H1 (cell line): ENCODE measurements at regions not wholly inside any gene's neighbourhood (a gene's known extent, or its start where the extent isn't known, plus 50 kb on each side); places are given as distances from the start of the nearest gene placed in this dataset.

Experiments
- CEBPB ChIP-seq: IDR thresholded peaks from 2 replicates; pipeline ENCODE4 v1.6.1; 2012; ENCODE audit warnings: low read depth, low read length
- FOSL1 ChIP-seq: IDR thresholded peaks from 2 replicates; pipeline ENCODE4 v1.6.1; 2011; ENCODE audit warnings: mild to moderate bottlenecking, low read depth, low read length, moderate library complexity; ENCODE audit not compliant: insufficient read depth
- GABPA ChIP-seq: IDR thresholded peaks from 2 replicates; pipeline ENCODE4 v1.6.1; 2011; ENCODE audit warnings: mild to moderate bottlenecking, low read length, moderate library complexity, borderline replicate concordance; ENCODE audit not compliant: insufficient read depth
- GTF2F1 ChIP-seq: IDR thresholded peaks from 2 replicates; pipeline ENCODE4 v1.6.1; 2012; ENCODE audit warnings: low read depth, low read length, improper control_type of control experiment, borderline replicate concordance
- JUN ChIP-seq: IDR thresholded peaks from 2 replicates; pipeline ENCODE4 v1.6.1; 2011; ENCODE audit warnings: low read depth, mild to moderate bottlenecking, improper control_type of control experiment, low read length
- JUND ChIP-seq: IDR thresholded peaks from 2 replicates; pipeline ENCODE4 v1.6.1; 2011; ENCODE audit warnings: mild to moderate bottlenecking, improper control_type of control experiment, low read length
- POLR2A ChIP-seq, 2 experiments: IDR thresholded peaks; 1 replicate in 1 of 2; 2 replicates in 1 of 2; pipeline ENCODE4 v1.6.1; 2011; ENCODE audit warnings: low read depth in 2 of 2, low read length in 2 of 2, mild to moderate bottlenecking in 2 of 2; ENCODE audit errors: control extremely low read depth in 1 of 2
- POLR2AphosphoS5 ChIP-seq: IDR thresholded peaks from 2 replicates; pipeline ENCODE4 v1.6.1; 2011; ENCODE audit warnings: low read depth, low read length
- RXRA ChIP-seq: IDR thresholded peaks from 2 replicates; pipeline ENCODE4 v1.6.1; 2011; ENCODE audit warnings: low read depth, mild to moderate bottlenecking, low read length, moderate library complexity; ENCODE audit not compliant: insufficient read depth
- SP4 ChIP-seq: IDR thresholded peaks from 2 replicates; pipeline ENCODE4 v1.6.1; 2012; ENCODE audit warnings: low read length, inconsistent platforms
- YY1 ChIP-seq: IDR thresholded peaks from 2 replicates; pipeline ENCODE4 v1.6.1; 2011; ENCODE audit warnings: low read depth, mild to moderate bottlenecking, low read length
- TF ChIP-seq, protein P1 (sequence below), 3 experiments: IDR thresholded peaks; 1 replicate in 2 of 3; 2 replicates in 1 of 3; pipeline versions ENCODE4 v1.5.1 to v1.6.1; 2011; ENCODE audit warnings: low read length in 3 of 3, mild to moderate bottlenecking in 3 of 3, inconsistent platforms in 2 of 3, low read depth in 1 of 3, moderate library complexity in 1 of 3; ENCODE audit not compliant: insufficient read depth in 1 of 3; ENCODE audit errors: control extremely low read depth in 1 of 3
- TF ChIP-seq, protein P2 (sequence below): IDR thresholded peaks from 2 replicates; pipeline ENCODE4 v1.6.1; 2012; ENCODE audit warnings: low read length, inconsistent platforms

DNA sequence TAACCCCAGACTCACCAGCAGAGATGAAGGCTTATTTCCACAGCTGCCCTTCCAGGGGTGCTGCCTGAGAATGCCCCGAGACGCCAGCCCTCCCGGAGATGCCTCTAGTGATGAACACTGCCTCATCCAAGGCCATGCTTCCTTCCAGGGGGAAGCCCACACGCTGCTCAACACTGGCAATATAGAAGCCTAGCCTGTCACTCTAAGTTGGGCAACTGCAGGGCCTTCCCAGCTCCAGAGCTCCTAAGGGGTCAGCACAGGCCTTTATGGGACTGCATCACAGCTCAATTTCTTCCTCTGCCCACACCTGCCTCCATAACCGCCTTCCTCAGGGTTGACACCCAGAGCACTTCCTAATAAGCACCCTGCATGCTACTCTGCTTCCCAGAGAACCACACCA lies 217.7 kb downstream of the ABHD5 start:
- TF ChIP-seq POLR2A (IDR thresholded peaks at IDR 0.05; ENCODE audit: control extremely low read depth in 1 of 2, low read depth in 2 of 2, low read length in 2 of 2): no peak
- no peak for TF ChIP-seq GTF2F1
- TF ChIP-seq POLR2AphosphoS5: no peak
- TF ChIP-seq, protein P1, sequence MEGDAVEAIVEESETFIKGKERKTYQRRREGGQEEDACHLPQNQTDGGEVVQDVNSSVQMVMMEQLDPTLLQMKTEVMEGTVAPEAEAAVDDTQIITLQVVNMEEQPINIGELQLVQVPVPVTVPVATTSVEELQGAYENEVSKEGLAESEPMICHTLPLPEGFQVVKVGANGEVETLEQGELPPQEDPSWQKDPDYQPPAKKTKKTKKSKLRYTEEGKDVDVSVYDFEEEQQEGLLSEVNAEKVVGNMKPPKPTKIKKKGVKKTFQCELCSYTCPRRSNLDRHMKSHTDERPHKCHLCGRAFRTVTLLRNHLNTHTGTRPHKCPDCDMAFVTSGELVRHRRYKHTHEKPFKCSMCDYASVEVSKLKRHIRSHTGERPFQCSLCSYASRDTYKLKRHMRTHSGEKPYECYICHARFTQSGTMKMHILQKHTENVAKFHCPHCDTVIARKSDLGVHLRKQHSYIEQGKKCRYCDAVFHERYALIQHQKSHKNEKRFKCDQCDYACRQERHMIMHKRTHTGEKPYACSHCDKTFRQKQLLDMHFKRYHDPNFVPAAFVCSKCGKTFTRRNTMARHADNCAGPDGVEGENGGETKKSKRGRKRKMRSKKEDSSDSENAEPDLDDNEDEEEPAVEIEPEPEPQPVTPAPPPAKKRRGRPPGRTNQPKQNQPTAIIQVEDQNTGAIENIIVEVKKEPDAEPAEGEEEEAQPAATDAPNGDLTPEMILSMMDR (IDR thresholded peaks at IDR 0.05; ENCODE audit: control extremely low read depth in 1 of 3, insufficient read depth in 1 of 3, low read depth in 1 of 3, low read length in 3 of 3): no peak
- no peak for TF ChIP-seq JUN
- TF ChIP-seq RXRA: no peak
- TF ChIP-seq, protein P2, sequence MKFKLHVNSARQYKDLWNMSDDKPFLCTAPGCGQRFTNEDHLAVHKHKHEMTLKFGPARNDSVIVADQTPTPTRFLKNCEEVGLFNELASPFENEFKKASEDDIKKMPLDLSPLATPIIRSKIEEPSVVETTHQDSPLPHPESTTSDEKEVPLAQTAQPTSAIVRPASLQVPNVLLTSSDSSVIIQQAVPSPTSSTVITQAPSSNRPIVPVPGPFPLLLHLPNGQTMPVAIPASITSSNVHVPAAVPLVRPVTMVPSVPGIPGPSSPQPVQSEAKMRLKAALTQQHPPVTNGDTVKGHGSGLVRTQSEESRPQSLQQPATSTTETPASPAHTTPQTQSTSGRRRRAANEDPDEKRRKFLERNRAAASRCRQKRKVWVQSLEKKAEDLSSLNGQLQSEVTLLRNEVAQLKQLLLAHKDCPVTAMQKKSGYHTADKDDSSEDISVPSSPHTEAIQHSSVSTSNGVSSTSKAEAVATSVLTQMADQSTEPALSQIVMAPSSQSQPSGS: no peak
- TF ChIP-seq JUND: no peak
- TF ChIP-seq SP4: no peak
- no peak for TF ChIP-seq FOSL1
- no peak for TF ChIP-seq GABPA
- no peak for TF ChIP-seq YY1
- no peak for TF ChIP-seq CEBPB
